ENCODE measurements at regions not wholly inside any gene's neighbourhood (a gene's known extent, or its start where the extent isn't known, plus 50 kb on each side); places are given as distances from the start of the nearest gene placed in this dataset.
"Not testable (repeated sequence)": the region's sequence is repeated elsewhere in the genome, so short reads cannot be mapped to it uniquely, and the experiment has no call there.

DNA sequence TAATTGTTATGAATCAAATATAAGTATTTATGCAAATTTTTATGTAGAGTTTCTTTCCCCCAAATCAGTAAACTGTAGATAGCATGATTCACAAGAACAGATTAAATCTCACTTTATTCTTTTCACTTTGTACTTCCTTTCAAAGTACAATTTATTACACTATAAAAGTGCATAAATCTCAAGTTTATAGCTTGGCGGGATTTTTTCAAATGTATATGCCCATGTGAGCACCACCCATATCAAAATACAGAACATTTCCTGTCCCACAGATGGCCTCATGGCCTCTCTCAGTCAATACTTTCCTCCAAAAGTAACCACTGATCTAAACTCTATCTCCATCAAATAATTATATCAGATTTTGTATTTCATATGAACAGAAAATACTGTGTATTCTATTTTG is 196.1 kb upstream of the THRB start:
- TF ChIP-seq, protein P1, sequence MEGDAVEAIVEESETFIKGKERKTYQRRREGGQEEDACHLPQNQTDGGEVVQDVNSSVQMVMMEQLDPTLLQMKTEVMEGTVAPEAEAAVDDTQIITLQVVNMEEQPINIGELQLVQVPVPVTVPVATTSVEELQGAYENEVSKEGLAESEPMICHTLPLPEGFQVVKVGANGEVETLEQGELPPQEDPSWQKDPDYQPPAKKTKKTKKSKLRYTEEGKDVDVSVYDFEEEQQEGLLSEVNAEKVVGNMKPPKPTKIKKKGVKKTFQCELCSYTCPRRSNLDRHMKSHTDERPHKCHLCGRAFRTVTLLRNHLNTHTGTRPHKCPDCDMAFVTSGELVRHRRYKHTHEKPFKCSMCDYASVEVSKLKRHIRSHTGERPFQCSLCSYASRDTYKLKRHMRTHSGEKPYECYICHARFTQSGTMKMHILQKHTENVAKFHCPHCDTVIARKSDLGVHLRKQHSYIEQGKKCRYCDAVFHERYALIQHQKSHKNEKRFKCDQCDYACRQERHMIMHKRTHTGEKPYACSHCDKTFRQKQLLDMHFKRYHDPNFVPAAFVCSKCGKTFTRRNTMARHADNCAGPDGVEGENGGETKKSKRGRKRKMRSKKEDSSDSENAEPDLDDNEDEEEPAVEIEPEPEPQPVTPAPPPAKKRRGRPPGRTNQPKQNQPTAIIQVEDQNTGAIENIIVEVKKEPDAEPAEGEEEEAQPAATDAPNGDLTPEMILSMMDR (IDR thresholded peaks at IDR 0.05; ENCODE audit: low read depth, low read length): no peak
- no peaks in the 10 kb centered on the region for H3K27me3 ChIP-seq (ENCODE audit: control insufficient read depth, insufficient read depth, low read length)
- ChIA-PET CTCF (no interaction called here), POLR2A (no interaction called here)
- H3K9me3 ChIP-seq (ENCODE audit: control insufficient read depth, insufficient read depth, low read length): no peaks in the 10 kb centered on the region
- no peak overlapping the region for H3K27ac ChIP-seq (ENCODE audit: low read depth, low read length)
- no peak overlapping the region for H3K4me3 ChIP-seq (ENCODE audit: low read depth, low read length)
- DNase-seq (ENCODE audit: low read depth, low spot score): no peak

DNA sequence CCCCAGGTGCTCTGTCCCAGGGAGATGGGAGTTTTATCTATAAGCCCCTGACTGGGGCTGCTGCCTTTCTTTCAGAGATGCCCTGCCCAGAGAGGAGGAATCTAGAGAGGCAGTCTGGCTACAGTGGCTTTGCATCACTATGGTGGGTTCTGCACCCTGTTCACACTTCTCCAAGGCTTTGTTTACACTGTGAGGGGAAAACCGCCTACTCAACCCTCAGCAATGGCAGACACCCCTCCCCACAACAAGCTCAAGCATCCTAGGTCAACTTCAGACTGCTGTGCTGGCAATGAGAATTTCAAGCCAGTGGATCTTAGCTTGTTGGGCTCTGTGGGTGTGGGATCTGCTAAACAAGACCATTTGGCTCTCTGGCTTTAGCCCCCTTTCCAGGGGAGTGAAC is 204.4 kb upstream of the THRB start:
- DNase-seq (ENCODE audit: low read depth, low spot score); H3K9me3 ChIP-seq (ENCODE audit: control insufficient read depth, insufficient read depth, low read length); H3K27ac ChIP-seq (ENCODE audit: low read depth, low read length); POLR2A ChIA-PET; H3K4me3 ChIP-seq (ENCODE audit: low read depth, low read length); H3K27me3 ChIP-seq (ENCODE audit: control insufficient read depth, insufficient read depth, low read length): not testable (repeated sequence)
- CTCF ChIA-PET: interaction anchor here (0.9 kb wide), 1 partner anchor 12 kb away, joined by 5 read pairs; no protein-coding TSS in a partner anchor

DNA sequence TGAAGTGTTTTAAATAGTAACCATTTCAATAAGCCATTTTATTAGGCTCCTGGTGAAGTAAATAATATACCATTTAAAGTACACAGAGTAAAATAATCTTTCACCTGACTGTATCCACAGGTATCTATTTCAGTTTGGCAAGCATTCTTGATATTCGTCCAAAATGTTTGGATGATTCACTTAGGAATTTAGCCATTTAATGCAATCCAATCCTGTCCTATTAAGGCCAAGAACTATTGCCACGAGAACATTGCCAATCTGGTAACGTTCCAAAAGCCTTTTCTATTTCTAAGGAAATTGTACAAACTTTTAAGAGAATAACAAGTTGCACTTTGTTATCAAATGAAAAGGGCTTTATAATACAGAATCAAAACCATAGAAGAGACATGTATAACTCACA is 209.8 kb upstream of the THRB start:
- H3K4me3 ChIP-seq (ENCODE audit: low read depth, low read length): no peak overlapping the region
- no peak overlapping the region for H3K27ac ChIP-seq (ENCODE audit: low read depth, low read length)
- DNase-seq (ENCODE audit: low read depth, low spot score): no peak
- TF ChIP-seq, protein P1 (IDR thresholded peaks at IDR 0.05; ENCODE audit: low read depth, low read length): no peak
- no peaks in the 10 kb centered on the region for H3K9me3 ChIP-seq (ENCODE audit: control insufficient read depth, insufficient read depth, low read length)
- ChIA-PET POLR2A (no interaction called here), CTCF (no interaction called here)
- no peaks in the 10 kb centered on the region for H3K27me3 ChIP-seq (ENCODE audit: control insufficient read depth, insufficient read depth, low read length)

DNA sequence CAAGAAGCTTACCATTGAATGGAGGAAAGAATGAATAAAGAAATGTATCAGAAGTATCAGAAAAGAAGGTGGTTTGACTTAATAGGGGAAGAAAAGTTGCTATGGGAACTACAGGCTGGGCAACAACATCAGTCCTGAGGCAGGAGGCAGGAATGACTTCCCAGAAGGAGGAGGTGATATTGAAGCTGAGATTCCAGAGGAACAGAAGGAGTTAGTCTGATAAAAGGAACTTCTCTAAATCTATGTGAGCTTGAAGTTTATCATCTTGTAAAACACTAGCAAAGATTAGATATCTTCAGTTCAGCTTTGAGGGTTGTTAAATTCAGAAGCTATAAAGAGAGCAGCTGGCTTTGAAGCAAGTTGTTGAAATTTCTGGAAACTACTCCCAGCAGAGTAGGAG is 213.3 kb upstream of the THRB start:
- ChIA-PET CTCF (no interaction called here), POLR2A (no interaction called here)
- H3K4me3 ChIP-seq (ENCODE audit: low read depth, low read length): no peak overlapping the region
- no peaks in the 10 kb centered on the region for H3K27me3 ChIP-seq (ENCODE audit: control insufficient read depth, insufficient read depth, low read length)
- H3K27ac ChIP-seq (ENCODE audit: low read depth, low read length): no peak overlapping the region
- no peak for DNase-seq (ENCODE audit: low read depth, low spot score)
- TF ChIP-seq, protein P1 (IDR thresholded peaks at IDR 0.05; ENCODE audit: low read depth, low read length): no peak
- no peaks in the 10 kb centered on the region for H3K9me3 ChIP-seq (ENCODE audit: control insufficient read depth, insufficient read depth, low read length)

DNA sequence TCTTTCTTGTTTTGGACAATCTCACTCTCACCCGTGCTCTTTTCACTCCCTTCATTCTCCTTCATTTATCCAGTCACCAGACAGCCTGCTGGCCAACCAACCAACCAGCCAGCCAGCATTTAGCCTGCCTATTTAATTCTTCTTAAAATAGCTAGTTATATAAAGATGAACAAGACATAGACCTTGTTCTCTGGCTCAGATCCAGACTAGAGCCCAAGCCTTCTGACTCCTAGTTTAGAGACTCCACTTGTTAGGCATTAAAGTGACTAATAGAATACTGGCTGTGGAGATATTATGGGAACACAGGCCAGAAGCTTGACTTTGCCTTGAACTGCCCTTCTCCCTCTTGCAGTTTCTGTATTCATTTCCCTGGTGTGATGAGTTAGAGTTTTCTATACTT is 215.3 kb upstream of the THRB start:
- POLR2A ChIA-PET: no interaction called here
- H3K9me3 ChIP-seq (ENCODE audit: control insufficient read depth, insufficient read depth, low read length): no peaks in the 10 kb centered on the region
- H3K27me3 ChIP-seq (ENCODE audit: control insufficient read depth, insufficient read depth, low read length): no peaks in the 10 kb centered on the region
- CTCF ChIA-PET: no interaction called here
- no peak for DNase-seq (ENCODE audit: low read depth, low spot score)
- H3K27ac ChIP-seq (ENCODE audit: low read depth, low read length): no peak overlapping the region
- no peak overlapping the region for H3K4me3 ChIP-seq (ENCODE audit: low read depth, low read length)
- TF ChIP-seq, protein P1 (IDR thresholded peaks at IDR 0.05; ENCODE audit: low read depth, low read length): no peak

DNA sequence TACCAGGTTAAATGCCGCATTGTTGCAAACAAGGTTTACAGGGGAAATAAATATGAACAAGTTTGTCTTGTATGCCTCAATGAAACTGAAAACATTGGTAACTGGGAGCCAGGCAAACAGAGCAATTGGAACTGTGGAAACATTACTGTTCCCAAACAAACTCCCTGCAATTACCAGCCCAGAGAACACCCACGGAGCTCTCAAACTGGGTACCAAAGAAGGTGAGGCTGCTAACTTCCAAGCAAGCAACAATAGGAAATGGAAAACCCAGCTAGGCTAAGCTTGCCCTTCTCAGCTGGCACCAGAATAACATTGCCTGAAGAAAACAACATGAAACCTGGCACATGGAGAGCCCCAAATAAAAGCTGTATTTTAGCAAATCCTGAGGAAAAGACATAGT is 218.9 kb upstream of the THRB start:
- ChIA-PET CTCF (no interaction called here), POLR2A (no interaction called here)
- TF ChIP-seq, protein P1 (IDR thresholded peaks at IDR 0.05; ENCODE audit: low read depth, low read length): no peak
- Histone ChIP-seq H3K27me3 (ENCODE audit: control insufficient read depth, insufficient read depth, low read length) (no peaks in the 10 kb centered on the region), H3K9me3 (ENCODE audit: control insufficient read depth, insufficient read depth, low read length) (no peaks in the 10 kb centered on the region), H3K27ac (ENCODE audit: low read depth, low read length) (no peak overlapping the region), H3K4me3 (ENCODE audit: low read depth, low read length) (no peak overlapping the region)
- no peak for DNase-seq (ENCODE audit: low read depth, low spot score)
